ENCODE measurements at regions not wholly inside any gene's neighbourhood (a gene's known extent, or its start where the extent isn't known, plus 50 kb on each side); places are given as distances from the start of the nearest gene placed in this dataset.

GRCh38 chr10:83937161-83937560 is 202.1 kb upstream of the GHITM start:
- no peak for TF ChIP-seq POLR2A (IDR thresholded peaks at IDR 0.05; ENCODE audit: low read depth, low read length)
- no peak for TF ChIP-seq POLR2AphosphoS5 (IDR thresholded peaks at IDR 0.05; ENCODE audit: low read depth, low read length)
- TF ChIP-seq TAF1 (IDR thresholded peaks at IDR 0.05; ENCODE audit: borderline replicate concordance, low read depth, low read length) = no peak
